Skeletal muscle tissue (tissue), 3 donors: ENCODE measurements at regions not wholly inside any gene's neighbourhood (a gene's known extent, or its start where the extent isn't known, plus 50 kb on each side); places are given as distances from the start of the nearest gene placed in this dataset.
"Not testable (repeated sequence)": the region's sequence is repeated elsewhere in the genome, so short reads cannot be mapped to it uniquely, and the experiment has no call there.

ENCODE experiments used
- H3K27ac ChIP-seq: one replicate; pipeline ENCODE4 v1.7.0; 2013; ENCODE audit warnings: mild to moderate bottlenecking, low read depth, low read length, inconsistent platforms
- H3K27me3 ChIP-seq, 3 donors: one replicate each; pipeline ENCODE4 v1.7.0; 2013; ENCODE audit warnings: low read length in 3 of 3; ENCODE audit not compliant: control insufficient read depth in 3 of 3, insufficient read depth in 3 of 3
- H3K36me3 ChIP-seq, 3 donors: one replicate each; pipeline ENCODE4 v1.7.0; 2013; ENCODE audit warnings: low read length in 3 of 3; ENCODE audit not compliant: control insufficient read depth in 3 of 3, insufficient read depth in 3 of 3
- H3K4me1 ChIP-seq, 3 donors: one replicate each; pipeline ENCODE4 v1.7.0; 2013; ENCODE audit warnings: low read length in 3 of 3, mild to moderate bottlenecking in 3 of 3; ENCODE audit not compliant: control insufficient read depth in 3 of 3, insufficient read depth in 3 of 3
- H3K4me3 ChIP-seq, 3 donors: one replicate each; pipeline ENCODE4 v1.7.0; 2013; ENCODE audit warnings: low read length in 3 of 3
- H3K9ac ChIP-seq, 3 donors: one replicate each; pipeline ENCODE4 v1.7.0; 2013; ENCODE audit warnings: low read length in 3 of 3, mild to moderate bottlenecking in 3 of 3, moderate library complexity in 2 of 3, low read depth in 1 of 3
- H3K9me3 ChIP-seq, 3 donors: one replicate each; pipeline ENCODE4 v1.7.0; 2013; ENCODE audit warnings: low read length in 3 of 3; ENCODE audit not compliant: control insufficient read depth in 3 of 3
- donor health status: Osteomylitis.

GRCh38 chr4:23973308-23973855, 83.5 kb upstream of the PPARGC1A start:
- no peaks in the 10 kb centered on the region for H3K36me3 ChIP-seq
- H3K9me3 ChIP-seq, result no peaks in the 10 kb centered on the region
- H3K4me1 ChIP-seq, result no peaks in the 10 kb centered on the region
- no peak overlapping the region for H3K27ac ChIP-seq
- no peak overlapping the region for H3K9ac ChIP-seq
- no peak overlapping the region for H3K4me3 ChIP-seq
- H3K27me3 ChIP-seq, result no peaks in the 10 kb centered on the region

GRCh38 chr4:23972805-23973204, 83.0 kb upstream of the PPARGC1A start:
- Histone ChIP-seq H3K27me3 (no peaks in the 10 kb centered on the region), H3K4me3 (no peak overlapping the region), H3K4me1 (no peaks in the 10 kb centered on the region), H3K27ac (no peak overlapping the region), H3K36me3 (no peaks in the 10 kb centered on the region), H3K9ac (no peak overlapping the region), H3K9me3 (no peaks in the 10 kb centered on the region)

- Histone ChIP-seq H3K27me3 (no peaks in the 10 kb centered on the region), H3K4me3 (no peak overlapping the region), H3K9me3 (no peaks in the 10 kb centered on the region), H3K9ac (no peak overlapping the region), H3K36me3 (no peaks in the 10 kb centered on the region), H3K27ac (no peak overlapping the region), H3K4me1 (no peaks in the 10 kb centered on the region)
These were observed 82.3 kb upstream of the PPARGC1A start for GRCh38 chr4:23972187-23972586.

GRCh38 chr4:23970201-23970850, 80.5 kb upstream of the PPARGC1A start:
- Histone ChIP-seq H3K9ac (no peak overlapping the region), H3K4me3 (no peak overlapping the region), H3K27me3 (no peaks in the 10 kb centered on the region), H3K9me3 (no peaks in the 10 kb centered on the region), H3K4me1 (no peaks in the 10 kb centered on the region), H3K27ac (no peak overlapping the region), H3K36me3 (no peaks in the 10 kb centered on the region)

GRCh38 chr4:23969635-23970145, 79.8 kb upstream of the PPARGC1A start:
- H3K36me3 ChIP-seq, result no peaks in the 10 kb centered on the region
- H3K27me3 ChIP-seq, result no peaks in the 10 kb centered on the region
- no peaks in the 10 kb centered on the region for H3K4me1 ChIP-seq
- H3K4me3 ChIP-seq, result no peak overlapping the region
- H3K27ac ChIP-seq, result no peak overlapping the region
- no peaks in the 10 kb centered on the region for H3K9me3 ChIP-seq
- no peak overlapping the region for H3K9ac ChIP-seq

- Histone ChIP-seq H3K9ac (no peak overlapping the region), H3K4me3 (no peak overlapping the region), H3K4me1 (no peaks in the 10 kb centered on the region), H3K36me3 (no peaks in the 10 kb centered on the region), H3K9me3 (no peaks in the 10 kb centered on the region), H3K27me3 (no peaks in the 10 kb centered on the region), H3K27ac (no peak overlapping the region)
These were observed 77.4 kb upstream of the PPARGC1A start for GRCh38 chr4:23967281-23967680.

GRCh38 chr4:23966725-23967124, 76.9 kb upstream of the PPARGC1A start:
- Histone ChIP-seq H3K27ac (no peak overlapping the region), H3K9me3 (no peaks in the 10 kb centered on the region), H3K9ac (no peak overlapping the region), H3K4me1 (no peaks in the 10 kb centered on the region), H3K4me3 (no peak overlapping the region), H3K36me3 (no peaks in the 10 kb centered on the region), H3K27me3 (no peaks in the 10 kb centered on the region)

- no peak overlapping the region for H3K4me3 ChIP-seq
- H3K27me3 ChIP-seq, result no peaks in the 10 kb centered on the region
- peaks cover 0 to 4% (median 0%) of the 10 kb centered on the region in 3 donors for H3K4me1 ChIP-seq
- H3K9me3 ChIP-seq, result no peaks in the 10 kb centered on the region
- no peak overlapping the region for H3K27ac ChIP-seq
- no peak overlapping the region for H3K9ac ChIP-seq
- H3K36me3 ChIP-seq, result no peaks in the 10 kb centered on the region
These were observed 72.6 kb upstream of the PPARGC1A start for GRCh38 chr4:23962462-23962861.

GRCh38 chr4:23961395-23961794, 71.5 kb upstream of the PPARGC1A start:
- not testable (repeated sequence) for H3K27me3 ChIP-seq, H3K36me3 ChIP-seq, H3K9me3 ChIP-seq, H3K4me1 ChIP-seq, H3K9ac ChIP-seq, H3K27ac ChIP-seq, H3K4me3 ChIP-seq

GRCh38 chr4:23959396-23960148, 69.7 kb upstream of the PPARGC1A start:
- H3K36me3 ChIP-seq, result no peaks in the 10 kb centered on the region
- H3K27me3 ChIP-seq, result no peaks in the 10 kb centered on the region
- no peak overlapping the region for H3K9ac ChIP-seq
- no peak overlapping the region for H3K4me3 ChIP-seq
- peaks cover 0 to 4% (median 0%) of the 10 kb centered on the region in 3 donors for H3K4me1 ChIP-seq
- H3K9me3 ChIP-seq, result no peaks in the 10 kb centered on the region
- H3K27ac ChIP-seq, result no peak overlapping the region
